GM12874 (cell line): ENCODE measurements at regions not wholly inside any gene's neighbourhood (a gene's known extent, or its start where the extent isn't known, plus 50 kb on each side); places are given as distances from the start of the nearest gene placed in this dataset.

Source experiments
- CTCF ChIP-seq: IDR thresholded peaks from 2 replicates; pipeline ENCODE4 v1.5.1; 2011; ENCODE audit warnings: low read depth, mild to moderate bottlenecking, control low read depth, low read length, moderate library complexity; ENCODE audit not compliant: insufficient read depth

DNA sequence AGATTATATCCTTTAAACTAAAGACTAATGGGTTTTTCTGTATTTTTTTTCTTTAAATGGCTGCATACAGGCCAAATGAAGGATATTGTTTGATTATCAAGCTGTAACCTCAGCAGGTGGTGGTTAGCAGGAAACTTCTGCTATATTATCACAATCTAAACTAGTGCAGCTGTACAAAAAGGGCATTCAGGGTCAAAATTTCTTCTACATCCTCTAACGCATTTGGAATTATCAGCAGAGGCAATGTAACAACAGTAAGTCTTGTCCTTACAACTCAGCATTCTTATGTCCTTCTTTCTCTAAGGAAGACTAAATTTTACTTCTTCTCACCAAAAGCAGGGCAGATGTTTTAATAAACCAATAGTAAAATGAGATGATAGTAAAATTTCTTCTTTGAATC lies 135.8 kb upstream of the FN1 start:
- TF ChIP-seq CTCF = no peak

DNA sequence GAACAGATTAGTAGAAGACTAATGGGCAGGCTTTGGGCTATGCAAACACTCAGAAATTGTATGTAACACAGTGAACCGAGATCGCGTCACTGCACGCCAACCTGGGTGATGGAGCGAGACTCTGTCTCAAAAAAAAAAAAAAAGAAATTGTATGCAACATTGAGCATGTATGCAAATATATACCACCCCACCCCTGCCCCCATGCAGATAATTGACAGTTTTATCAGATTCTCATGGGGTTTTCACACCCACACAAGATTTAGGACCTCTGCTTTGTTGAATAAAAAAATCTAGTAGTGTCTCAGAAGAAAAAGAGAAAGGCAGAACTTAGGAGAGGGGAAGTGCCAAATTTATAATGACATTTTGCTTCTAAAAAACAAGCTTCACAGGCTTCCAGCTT lies 131.6 kb upstream of the FN1 start:
- TF ChIP-seq CTCF = no peak

- no peak for TF ChIP-seq CTCF
Observed at GRCh38 chr2:215565897-215566296, 130.0 kb upstream of the FN1 start.

DNA sequence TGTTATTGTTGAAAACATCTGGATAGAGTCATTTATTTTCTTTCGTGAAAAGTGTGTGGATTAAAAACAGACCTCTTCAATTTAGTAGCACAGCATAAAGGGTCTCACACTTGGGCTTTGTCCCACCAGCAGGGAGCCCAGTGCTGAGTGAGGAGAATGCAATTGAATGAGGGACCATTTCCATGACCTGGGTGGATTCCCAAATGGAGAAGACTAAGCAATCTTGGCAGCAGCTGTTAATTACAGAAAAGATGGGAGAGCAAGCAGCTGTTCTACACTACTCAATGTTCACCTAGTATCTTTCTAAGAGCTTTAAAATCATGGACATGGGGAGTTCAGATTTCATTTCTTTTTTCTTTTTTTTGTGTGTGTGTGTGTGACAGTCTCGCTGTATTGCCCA lies 121.8 kb upstream of the FN1 start:
- no peak for TF ChIP-seq CTCF

- no peak for TF ChIP-seq CTCF
Observed at GRCh38 chr2:215556979-215557378, 121.1 kb upstream of the FN1 start.

GRCh38 chr2:215554689-215555498 lies 119.0 kb upstream of the FN1 start:
- no peak for TF ChIP-seq CTCF

- TF ChIP-seq CTCF = peak; percentile 16; the same call in 1 of the 2 replicates
Observed at GRCh38 chr2:215553946-215554345, 118.1 kb upstream of the FN1 start.
